NCI-H2196 treated with DMSO at 0.1 percent for 48 hours (cell line): ENCODE measurements at regions not wholly inside any gene's neighbourhood (a gene's known extent, or its start where the extent isn't known, plus 50 kb on each side); places are given as distances from the start of the nearest gene placed in this dataset.
"Not testable (repeated sequence)": the region's sequence is repeated elsewhere in the genome, so short reads cannot be mapped to it uniquely, and the experiment has no call there.

Experiments used
- DNase-seq: peaks from one replicate; lab custom pipeline; 2025; ENCODE audit not compliant: unreplicated experiment; lab: John Stamatoyannopoulos, UW

GRCh38 chr4:65007841-65008439, 598.7 kb upstream of the TECRL start:
- no peak for DNase-seq

GRCh38 chr4:64975177-64975576, 565.9 kb upstream of the TECRL start:
- no peak for DNase-seq

- DNase-seq: no peak
Measured at GRCh38 chr4:64969081-64969480, 559.8 kb upstream of the TECRL start.

GRCh38 chr4:64967286-64967685, 558.0 kb upstream of the TECRL start:
- DNase-seq: no peak

- DNase-seq: no peak
Measured at GRCh38 chr4:64960516-64960915, 551.3 kb upstream of the TECRL start.

GRCh38 chr4:64940698-64941097, 531.4 kb upstream of the TECRL start:
- DNase-seq: no peak

GRCh38 chr4:64935469-64936001, 526.3 kb upstream of the TECRL start:
- DNase-seq: no peak

- no peak for DNase-seq
Measured at GRCh38 chr4:64911846-64912245, 502.6 kb upstream of the TECRL start.

GRCh38 chr4:64903986-64904385, 494.7 kb upstream of the TECRL start:
- DNase-seq: no peak

- no peak for DNase-seq
Measured at GRCh38 chr4:64899563-64899962, 490.3 kb upstream of the TECRL start.

GRCh38 chr4:64899030-64899429, 489.8 kb upstream of the TECRL start:
- DNase-seq: not testable (repeated sequence)

GRCh38 chr4:64897683-64898082, 488.4 kb upstream of the TECRL start:
- DNase-seq: no peak

GRCh38 chr4:64895031-64895430, 485.8 kb upstream of the TECRL start:
- DNase-seq: no peak

- no peak for DNase-seq
Measured at GRCh38 chr4:64893205-64893604, 484.0 kb upstream of the TECRL start.

- DNase-seq: no peak
Measured at GRCh38 chr4:64889906-64890610, 480.8 kb upstream of the TECRL start.

- DNase-seq: no peak
Measured at GRCh38 chr4:64883087-64883807, 474.0 kb upstream of the TECRL start.

- no peak for DNase-seq
Measured at GRCh38 chr4:64882311-64883086, 473.2 kb upstream of the TECRL start.

- no peak for DNase-seq
Measured at GRCh38 chr4:64880557-64880956, 471.3 kb upstream of the TECRL start.

GRCh38 chr4:64876021-64876420, 466.8 kb upstream of the TECRL start:
- DNase-seq: no peak

GRCh38 chr4:64870558-64870957, 461.3 kb upstream of the TECRL start:
- no peak for DNase-seq

GRCh38 chr4:64857815-64858214, 448.6 kb upstream of the TECRL start:
- no peak for DNase-seq
